AG09319 (cell line): ENCODE measurements at regions not wholly inside any gene's neighbourhood (a gene's known extent, or its start where the extent isn't known, plus 50 kb on each side); places are given as distances from the start of the nearest gene placed in this dataset.

Source experiments
- DNase-seq: peaks from one replicate; pipeline ENCODE4 v3.0.0-alpha.2; 2010; ENCODE audit warnings: low read depth; ENCODE audit errors: extremely low read depth
- CTCF ChIP-seq: IDR thresholded peaks from 2 replicates; pipeline ENCODE4 v1.5.1; 2011; ENCODE audit warnings: low read depth, mild to moderate bottlenecking, inconsistent platforms, low read length, moderate library complexity

- no peak for DNase-seq
- no peak for TF ChIP-seq CTCF
Observed at GRCh38 chr1:232441036-232441411, 188.9 kb downstream of the SIPA1L2 start.

GRCh38 chr1:232440325-232441035, 189.5 kb downstream of the SIPA1L2 start:
- DNase-seq = no peak
- TF ChIP-seq CTCF = no peak

- no peak for DNase-seq
- no peak for TF ChIP-seq CTCF
Observed at GRCh38 chr1:232439011-232439410, 190.9 kb downstream of the SIPA1L2 start.

GRCh38 chr1:232438476-232438875, 191.5 kb downstream of the SIPA1L2 start:
- no peak for DNase-seq
- TF ChIP-seq CTCF = no peak

GRCh38 chr1:232437510-232437909, 192.4 kb downstream of the SIPA1L2 start:
- TF ChIP-seq CTCF = no peak
- no peak for DNase-seq

- no peak for TF ChIP-seq CTCF
- peak; percentile 39 for DNase-seq
Observed at GRCh38 chr1:232435729-232436128, 194.2 kb downstream of the SIPA1L2 start.

- no peak for TF ChIP-seq CTCF
- no peak for DNase-seq
Observed at GRCh38 chr1:232432313-232432712, 197.6 kb downstream of the SIPA1L2 start.
